NCI-H1436 (cell line): ENCODE measurements at regions not wholly inside any gene's neighbourhood (a gene's known extent, or its start where the extent isn't known, plus 50 kb on each side); places are given as distances from the start of the nearest gene placed in this dataset.
"Not testable (repeated sequence)": the region's sequence is repeated elsewhere in the genome, so short reads cannot be mapped to it uniquely, and the experiment has no call there.

Experiments
- DNase-seq: peaks from one replicate; lab custom pipeline; 2025; lab: John Stamatoyannopoulos, UW

DNA sequence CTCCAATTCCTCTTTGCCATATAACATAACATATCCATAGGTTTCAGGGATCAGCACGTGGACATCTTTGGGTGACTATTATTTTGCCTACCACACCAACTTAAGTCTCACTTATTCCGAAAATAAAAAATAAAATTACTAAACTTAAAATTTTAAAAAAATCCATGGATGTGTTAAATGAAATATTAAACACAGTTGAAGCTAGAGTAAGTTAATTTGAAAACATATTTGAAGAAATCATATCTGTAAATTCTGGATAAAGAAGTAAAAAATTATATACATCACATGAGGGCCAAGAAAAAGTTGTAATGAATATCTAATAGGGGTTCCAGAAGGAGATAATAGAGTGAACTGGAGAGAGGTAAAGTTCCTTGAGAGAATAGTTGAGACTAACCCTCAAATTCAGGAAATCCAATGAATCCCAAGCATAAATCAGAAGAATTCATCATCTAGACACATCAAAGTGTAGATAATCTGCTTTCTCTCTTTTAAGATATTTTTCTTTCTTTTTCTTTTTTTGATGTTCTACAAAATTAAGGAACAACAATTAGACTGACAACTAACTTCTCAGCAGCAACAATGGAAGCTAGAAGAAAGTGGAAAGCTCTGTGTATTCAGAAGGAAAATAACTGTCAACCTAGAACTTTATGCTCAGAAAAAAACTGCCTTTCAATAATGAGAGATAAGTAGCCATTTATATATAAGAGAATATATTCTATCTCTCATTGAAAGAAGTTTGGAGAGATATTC, 147.4 kb downstream of the ABHD5 start:
- DNase-seq = no peak

DNA sequence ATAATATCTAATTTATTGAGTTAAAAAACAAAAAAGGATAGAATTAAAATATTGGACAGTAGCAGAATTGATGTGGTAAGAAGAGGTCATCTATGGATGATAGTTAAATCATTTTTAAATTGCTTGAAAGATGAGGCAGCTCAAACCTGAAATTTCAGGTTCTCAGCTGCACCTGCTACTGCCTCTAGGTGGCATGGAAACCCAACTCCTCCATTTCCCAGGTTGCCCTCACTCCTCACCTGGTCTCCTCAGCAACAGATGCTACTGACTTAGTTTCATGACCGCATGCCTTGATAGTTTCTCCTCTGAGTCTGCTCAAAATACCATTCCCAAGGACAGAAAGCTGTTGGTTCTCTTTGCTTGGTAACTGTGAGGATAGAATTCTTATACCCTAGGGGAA, 148.1 kb downstream of the ABHD5 start:
- DNase-seq = no peak

DNA sequence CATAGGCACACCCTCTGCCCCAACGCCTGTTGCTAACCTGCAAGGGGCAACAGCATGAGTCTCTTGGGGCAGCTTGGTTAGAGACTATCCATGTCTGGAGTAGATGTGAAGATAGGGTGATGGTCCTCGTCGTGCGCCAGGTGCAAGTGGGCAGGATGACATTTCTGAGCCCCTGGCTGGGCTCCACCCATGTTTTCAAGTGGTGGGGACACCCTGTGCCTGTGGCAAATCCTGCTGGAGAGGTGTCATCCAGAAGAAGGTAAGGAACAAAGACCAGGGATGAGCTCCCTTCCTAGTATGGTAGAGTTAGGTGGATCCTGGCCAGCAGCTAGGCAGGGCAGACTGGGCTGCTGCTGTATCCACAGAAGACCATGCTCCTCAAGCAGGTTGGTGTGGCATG, 152.6 kb downstream of the ABHD5 start:
- no peak for DNase-seq

DNA sequence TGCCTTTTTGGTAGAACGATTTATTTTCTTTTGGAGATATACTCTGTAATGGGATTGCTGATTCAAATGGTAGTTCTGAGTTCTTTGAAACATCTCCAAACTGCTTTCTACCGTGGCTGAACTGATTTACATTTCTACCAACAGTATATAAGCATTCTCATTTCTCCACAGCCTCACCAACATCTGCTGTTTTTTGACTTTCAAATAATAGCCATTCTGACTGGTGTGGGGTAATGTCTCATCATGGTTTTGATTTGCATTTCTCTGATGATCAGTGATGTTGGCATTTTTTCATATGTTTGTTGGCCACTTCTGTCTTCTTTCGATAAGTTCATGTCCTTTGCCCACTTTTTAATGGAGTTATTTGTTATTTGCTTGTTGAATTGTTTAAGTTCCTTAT, 154.0 kb downstream of the ABHD5 start:
- no peak for DNase-seq

DNA sequence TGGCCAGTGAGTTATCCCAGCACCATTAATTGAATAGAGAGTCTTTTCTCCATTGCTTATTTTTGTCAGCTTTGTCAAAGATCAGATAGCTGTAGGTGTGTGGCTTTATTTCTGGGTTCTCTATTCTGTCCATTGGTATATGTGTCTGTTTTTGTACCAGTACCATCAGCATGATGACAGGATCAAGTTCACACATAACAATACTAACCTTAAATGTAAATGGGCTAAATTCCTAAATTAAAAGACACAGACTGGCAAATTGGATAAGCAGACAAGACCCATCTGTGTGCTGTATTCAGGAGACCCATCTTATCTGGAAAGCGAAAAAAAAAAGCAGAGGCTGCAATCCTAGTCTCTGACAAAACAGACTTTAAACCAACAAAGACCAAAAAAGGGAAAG, 154.8 kb downstream of the ABHD5 start:
- not testable (repeated sequence) for DNase-seq

DNA sequence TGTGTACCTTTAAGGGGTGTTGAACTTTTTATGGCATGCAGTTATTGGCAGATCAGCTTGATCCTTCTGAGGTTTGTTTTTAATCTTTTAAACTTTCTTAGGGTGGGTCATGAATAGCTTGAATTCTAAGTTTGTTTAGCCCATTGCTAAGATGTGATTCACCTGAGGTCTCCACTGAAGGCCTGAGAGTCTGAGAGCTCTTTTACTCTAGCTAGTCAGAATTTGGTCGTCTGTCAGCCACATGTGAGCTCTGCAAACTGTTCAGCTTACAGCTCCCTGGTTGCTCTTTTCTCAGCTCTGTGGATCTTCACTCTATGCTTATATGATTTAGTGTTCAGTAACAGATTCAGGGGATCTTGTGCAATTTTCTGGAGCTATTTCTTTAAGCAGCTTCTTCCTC, 161.3 kb downstream of the ABHD5 start:
- DNase-seq = no peak

DNA sequence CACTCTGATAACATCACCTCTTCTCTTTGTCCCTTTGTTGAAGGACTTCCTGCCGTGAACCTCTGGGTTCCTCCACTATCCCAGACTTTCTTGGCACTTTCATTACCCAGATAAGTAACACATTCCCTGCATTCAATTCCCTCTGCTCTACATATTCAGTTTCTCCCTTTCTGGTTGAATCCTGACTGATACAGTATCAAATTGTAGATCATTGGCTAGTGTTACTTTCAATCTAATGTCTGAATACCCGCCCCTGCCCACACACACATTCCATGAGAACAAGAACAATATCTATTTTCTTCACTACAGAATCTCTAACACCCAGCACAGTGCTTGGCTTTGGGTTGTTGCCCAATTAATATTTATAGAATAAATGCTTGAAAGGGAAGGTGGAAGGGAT, 163.5 kb downstream of the ABHD5 start:
- DNase-seq = no peak

DNA sequence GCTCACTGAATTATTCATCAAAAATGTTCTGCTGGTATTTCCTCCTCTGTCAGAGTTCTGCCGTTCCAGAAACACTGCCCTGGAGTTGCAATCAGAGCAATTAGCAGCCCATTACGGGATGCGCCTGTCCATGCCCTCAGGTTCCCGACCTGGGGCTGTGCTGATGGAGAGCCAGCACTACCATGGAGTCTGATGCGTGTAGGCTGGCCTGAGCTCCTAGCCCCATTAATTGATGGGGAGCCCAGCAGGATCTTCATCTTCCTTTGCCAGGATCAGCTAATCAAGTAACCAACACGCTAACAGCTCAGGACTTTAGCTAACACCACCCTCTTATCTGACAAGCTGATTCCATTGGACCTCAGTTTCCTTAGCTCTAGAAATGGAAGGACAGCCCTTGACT, 164.2 kb downstream of the ABHD5 start:
- DNase-seq = no peak

DNA sequence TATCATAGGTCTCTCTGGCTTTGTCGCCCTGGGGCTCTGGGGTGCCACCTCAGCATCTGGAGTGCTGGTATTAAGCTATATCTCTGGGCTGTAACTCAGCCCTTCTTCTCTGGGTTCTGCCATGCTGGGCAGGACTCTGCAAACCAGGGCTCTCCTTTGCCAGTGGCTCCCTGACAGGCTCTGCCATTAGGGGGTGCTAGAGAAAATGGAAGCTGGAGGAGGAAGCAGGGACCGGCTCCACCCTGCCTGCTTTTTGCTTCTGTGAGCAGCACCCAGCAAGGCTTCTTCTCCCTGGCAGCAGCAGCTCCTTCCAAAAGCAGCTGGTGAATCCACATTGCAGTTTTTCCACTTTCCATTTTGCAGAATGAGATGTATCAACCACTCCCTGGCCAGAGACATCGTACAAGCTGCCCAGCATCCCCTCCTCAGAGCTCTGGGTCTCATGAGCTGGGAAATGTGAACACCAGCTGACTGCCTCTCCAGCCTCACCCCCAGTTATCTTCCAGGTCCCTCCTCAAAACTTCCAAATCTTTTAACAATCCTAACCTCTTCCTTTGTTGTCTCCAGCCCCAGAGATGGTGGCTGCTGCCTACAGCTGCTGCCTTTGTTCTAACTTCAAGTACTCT, 165.0 kb downstream of the ABHD5 start:
- DNase-seq = peak; percentile 0

DNA sequence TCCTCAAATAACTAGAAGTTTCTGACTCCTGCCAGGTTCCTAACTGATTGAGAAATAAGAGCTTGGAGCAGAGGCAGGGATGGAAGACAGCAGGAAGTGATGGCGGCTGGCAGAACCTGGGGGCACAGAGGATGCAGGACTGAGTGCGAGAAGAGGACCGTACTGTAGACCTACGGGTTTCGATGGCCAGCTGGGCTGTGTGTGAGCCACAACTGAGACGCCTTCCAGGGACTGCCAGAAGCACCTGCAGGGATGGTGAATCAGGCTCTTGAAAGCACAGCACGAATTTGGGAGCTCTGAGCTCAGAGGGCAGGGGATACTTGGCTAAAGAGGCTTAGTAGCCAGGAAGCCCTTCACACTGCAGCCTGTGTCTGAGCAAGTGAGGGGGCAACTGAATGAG, 165.6 kb downstream of the ABHD5 start:
- DNase-seq = no peak

DNA sequence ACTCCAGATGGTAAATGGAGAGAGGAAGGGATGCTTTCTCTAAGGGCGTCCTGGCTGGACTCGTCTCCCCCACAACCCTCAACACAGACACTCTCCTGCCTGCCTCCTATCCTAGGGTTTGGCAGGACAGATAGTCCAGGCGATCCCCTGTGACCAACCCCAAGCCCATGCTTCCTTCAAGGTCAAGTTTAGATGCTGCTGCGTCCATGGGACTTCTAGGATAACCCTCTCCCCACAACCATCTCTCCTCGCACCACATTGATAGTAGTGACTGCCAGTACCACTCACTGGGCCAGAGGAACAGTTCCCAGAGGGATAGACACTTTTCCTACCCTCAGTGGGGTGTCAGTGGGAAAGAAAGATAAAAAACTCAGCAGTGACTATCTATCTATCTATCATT, 166.0 kb downstream of the ABHD5 start:
- DNase-seq = no peak

DNA sequence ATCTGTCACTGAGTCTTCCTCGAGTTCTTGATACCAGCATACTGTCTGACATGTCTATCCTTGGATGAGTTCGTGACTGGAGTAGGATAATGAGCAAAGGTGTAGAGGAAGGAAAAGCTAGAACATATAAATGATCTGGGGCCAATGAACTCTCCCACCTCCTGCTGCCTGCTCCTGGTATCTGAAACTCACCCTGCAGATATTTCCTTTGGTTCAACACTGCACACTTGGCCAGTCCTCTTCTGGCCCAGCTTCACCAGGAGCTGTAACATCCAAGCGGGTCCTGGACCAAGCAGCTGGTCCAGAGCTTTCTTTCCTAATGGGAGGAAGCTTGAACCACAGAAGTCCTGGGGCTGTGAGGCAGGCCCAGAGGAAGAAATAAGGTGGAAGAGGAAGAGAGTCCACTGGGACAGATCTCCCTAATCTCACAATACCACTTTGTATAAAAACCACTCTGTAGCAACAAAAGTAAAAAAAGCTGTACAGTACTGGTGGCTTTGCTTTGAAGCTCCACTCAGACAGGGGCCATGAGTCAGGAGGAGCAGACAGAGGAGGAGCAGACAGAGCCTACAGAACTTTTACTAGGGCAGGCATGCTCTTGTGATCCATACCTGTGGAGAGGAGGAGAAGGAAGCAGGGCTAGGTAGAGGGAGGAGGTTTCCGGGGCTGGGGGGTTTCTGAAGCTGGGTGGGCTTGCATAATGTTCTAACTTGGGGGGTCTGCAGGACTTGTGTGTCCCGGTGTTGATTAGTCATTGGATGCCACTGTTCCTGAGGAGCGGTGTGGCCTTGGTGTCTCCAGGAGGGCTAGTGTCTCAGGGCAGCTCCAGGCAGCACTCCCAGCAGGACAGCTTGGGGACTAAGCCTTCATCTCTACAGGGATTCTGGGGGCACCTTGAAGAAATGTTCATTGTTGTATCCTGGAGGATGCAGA, 166.9 kb downstream of the ABHD5 start:
- DNase-seq = no peak

DNA sequence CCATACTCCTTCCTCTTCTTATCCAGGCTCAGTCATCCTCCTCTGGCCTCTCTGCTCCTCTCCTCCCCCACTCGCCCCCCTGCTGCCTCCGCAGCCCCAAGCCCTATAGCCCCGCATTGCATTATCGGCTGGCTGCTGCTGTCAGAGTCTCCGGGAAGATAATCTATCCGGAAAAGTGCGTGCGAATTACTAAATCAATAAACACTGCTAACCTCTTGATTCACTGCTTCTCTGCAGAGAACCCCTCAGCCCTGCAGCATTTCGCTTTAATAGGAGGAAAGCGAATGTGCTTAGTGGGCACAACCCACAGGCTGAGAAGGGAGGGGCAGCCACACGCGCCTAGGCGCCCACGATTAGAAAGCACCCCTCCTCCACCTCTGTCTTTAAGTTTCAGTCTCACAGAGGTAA, 167.6 kb downstream of the ABHD5 start:
- DNase-seq = no peak

DNA sequence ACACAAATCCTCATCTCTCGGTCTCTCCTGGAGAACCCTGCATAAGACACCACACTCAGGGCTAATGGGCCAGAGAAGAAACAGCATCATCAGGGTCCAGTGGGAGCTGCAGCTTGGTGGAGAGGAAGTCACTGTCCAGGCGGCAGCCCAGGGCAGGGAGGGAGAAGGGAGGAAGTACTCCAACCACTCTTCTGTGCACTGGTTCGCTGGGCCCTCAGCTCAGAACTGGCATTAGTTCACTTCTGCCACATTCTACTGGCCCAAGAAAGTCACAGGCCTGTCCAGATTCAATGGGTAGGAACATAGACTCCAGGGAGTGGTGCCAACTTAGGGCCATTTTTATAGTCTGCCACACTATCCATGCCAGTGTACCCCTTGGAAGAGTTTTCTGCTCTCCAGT, 169.0 kb downstream of the ABHD5 start:
- DNase-seq = no peak

DNA sequence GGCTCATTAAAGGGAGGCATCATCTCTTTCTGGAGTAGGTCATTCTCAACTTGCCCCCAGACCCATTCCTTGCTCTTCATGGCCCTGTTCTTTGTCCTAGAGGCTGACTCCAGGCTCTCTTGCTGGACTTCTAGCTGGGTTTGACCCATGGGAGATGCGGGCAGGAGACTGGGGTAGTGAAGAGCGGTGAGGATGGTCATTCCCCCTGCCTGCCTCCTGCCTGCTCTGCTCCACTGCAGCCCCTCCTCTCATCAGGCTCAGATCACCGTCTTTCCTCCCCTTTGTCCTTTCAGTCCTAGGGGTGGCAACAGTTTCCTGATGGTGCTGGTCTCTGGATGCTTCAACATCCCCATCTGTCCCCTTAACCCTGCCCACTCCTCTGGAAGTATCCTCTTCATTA, 170.9 kb downstream of the ABHD5 start:
- no peak for DNase-seq

DNA sequence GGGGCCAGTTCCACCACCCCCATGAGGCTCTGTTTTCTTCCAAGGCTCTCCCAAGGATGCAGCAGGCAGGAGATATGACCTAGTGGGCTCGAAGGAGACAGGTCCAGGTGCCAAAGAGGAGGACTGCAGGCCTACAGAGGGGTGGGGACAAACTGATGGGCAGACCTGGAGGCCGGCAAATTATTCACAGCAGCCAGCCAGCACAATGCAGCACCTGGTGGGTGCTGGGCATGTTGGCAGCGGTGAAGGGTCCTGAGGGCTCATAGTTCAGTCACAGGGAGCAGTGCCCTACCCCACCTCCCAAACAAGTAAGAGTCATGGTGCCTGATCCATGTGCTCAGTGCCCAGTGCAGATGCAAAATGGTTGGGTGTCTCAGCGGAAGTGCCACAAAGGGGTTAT, 171.7 kb downstream of the ABHD5 start:
- DNase-seq = no peak

DNA sequence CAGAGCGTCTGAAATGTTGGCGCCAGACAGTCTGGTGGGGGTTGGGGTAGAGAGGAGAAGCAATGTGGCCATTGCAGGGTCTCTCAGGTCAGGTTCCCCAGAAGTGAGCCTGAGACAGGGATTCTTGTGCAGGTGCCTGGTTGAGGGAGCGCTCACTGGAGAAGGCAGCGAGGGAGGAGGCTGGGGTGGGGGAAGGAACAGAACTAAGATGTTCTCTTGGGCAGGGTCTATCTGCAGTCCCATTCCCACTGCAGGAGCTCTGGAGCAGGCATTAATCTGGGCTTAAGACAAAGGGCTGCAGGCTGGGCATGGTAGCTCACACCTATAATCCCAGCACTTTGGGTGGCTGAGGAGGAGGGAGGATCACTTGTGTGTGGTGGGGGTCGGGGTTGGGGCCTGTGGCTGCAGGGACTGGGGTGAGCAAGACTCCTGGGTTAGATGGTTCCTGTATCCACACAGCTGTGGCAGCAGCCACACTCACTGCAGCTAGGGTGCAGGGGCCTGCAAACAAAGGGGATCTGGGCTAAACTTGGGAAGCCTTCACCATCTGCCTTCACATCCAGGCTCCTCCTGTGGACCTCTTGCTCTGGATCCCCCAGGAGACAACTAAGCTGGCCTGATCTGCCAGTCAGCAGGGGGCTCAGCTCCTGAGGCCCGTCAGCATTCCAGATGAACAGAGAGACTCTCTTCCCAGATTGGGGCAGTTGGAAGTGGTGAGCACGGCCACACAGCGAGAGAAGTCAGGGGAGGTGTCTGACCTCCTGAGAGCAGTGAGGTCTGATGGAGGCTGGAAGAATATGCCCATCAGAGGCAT, 172.5 kb downstream of the ABHD5 start:
- DNase-seq = no peak

DNA sequence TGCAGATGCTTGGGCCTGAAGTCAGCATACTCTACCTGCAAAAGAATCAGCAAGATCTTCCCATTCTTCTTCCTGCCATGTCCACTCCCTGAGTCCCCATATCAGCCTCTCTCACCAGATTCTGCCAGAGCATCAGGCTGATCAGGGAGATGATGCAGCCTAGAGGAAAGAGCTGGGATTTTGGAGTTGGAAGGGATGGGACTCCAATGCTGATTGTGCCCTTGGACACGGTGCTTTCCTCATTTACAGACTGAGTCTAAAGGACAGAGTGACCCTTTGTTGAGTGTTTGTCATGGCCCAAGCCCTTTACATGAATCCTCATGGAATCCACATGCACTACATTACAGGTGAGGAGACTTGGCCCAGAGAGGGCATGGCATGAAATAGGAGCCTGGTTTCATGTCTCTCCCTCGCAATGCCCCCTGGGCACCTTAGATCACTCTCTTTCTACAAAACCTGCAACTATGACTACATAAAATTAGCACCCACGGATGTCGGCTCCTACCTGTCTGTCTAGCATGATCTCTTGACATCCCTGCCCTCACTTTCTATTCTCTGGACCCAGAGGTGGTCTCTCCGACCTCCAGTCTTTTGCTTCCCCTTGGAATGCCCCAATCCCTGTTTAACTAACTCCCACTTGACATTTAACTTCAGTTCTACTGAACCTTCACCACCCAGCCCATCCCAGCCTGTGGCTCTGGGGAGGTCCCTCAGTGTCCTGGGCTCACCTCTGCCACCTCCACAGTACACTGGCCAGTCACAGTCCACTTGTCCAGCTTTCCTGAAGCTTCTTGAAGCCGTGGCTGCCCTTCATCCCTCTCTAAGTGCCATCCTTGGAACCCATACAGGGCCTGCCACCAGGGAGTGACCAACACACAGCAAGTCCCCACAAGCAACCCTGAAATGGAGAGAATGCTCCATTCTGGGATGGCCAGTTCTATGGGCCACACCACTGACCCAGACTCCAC, 173.5 kb downstream of the ABHD5 start:
- DNase-seq = no peak

DNA sequence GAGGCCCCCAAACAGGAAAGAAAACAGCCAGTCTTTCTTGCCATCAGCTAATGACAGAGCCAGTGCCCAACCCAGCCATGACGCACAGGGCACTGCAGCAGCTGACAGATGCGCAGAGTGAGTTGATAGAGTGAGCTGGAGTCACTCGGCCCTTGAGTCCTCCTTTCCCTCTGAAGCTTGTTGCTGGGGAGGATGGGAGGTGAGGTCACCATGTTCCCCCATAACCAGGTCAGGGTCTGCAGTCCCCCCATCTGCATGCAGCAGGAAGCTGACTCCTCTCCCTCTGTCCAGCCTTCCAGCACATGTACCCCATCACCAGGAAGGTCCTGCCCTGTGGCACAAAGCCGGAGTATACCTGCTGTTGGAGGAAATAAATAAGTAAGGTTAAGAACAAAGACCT, 174.6 kb downstream of the ABHD5 start:
- no peak for DNase-seq

DNA sequence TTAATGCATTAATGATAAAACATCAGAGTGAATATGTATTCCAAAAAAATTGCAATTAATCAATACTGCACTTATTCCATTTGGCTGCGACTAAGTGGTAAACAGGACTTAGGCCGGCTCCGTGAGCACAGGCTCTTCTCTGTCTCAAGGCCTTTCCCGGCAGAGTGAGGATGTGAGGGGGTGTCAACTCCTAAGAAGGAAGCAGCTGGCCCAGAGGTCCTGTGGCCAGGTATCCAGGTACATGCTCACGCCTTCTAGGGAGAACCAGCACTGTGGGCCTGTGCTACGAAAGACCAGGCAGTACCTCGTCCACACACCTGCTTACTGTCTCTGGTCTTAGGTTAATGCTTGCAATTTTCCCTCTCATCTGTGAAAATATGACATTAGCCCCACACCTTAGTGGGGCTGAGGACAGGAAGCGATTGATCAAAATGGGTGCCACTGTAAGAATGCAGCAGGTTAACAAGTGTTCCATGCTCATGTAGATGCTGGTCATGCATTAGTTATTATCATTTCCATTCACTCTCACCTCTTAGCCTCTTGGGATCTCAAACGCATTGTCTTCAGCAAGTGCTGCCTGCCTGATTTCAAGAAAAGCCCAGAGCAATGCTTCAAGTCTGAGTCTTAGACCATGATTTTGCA, 175.3 kb downstream of the ABHD5 start:
- DNase-seq = no peak
